Trophoblast cell (in vitro differentiated cells and primary cell): ENCODE measurements at regions not wholly inside any gene's neighbourhood (a gene's known extent, or its start where the extent isn't known, plus 50 kb on each side); places are given as distances from the start of the nearest gene placed in this dataset.

Experiments used
- DNase-seq, 2 donors: peaks; one replicate each; pipeline ENCODE4 v3.0.0-alpha.2; 2016
- H2AFZ ChIP-seq: 2 replicates; pipeline ENCODE4 v1.6.1; 2013; ENCODE audit warnings: low read length, moderate library complexity, mild to moderate bottlenecking; ENCODE audit not compliant: insufficient read depth, poor library complexity
- H2AK5ac ChIP-seq: 2 replicates; pipeline ENCODE4 v1.6.1; 2013; ENCODE audit warnings: mild to moderate bottlenecking, low read length
- H2BK120ac ChIP-seq: 2 replicates; pipeline ENCODE4 v1.6.1; 2013; ENCODE audit warnings: low read length, mild to moderate bottlenecking, moderate library complexity; ENCODE audit not compliant: insufficient read depth, poor library complexity
- H2BK12ac ChIP-seq: 2 replicates; pipeline ENCODE4 v1.6.1; 2013; ENCODE audit warnings: mild to moderate bottlenecking, low read length, moderate library complexity
- H2BK5ac ChIP-seq: 2 replicates; pipeline ENCODE4 v1.6.1; 2013; ENCODE audit warnings: low read length, low read depth, moderate library complexity, mild to moderate bottlenecking; ENCODE audit not compliant: poor library complexity
- H3K14ac ChIP-seq: 2 replicates; pipeline ENCODE4 v1.6.1; 2013; ENCODE audit warnings: mild to moderate bottlenecking, low read length
- H3K18ac ChIP-seq: 2 replicates; pipeline ENCODE4 v1.6.1; 2013; ENCODE audit warnings: mild to moderate bottlenecking, low read length
- H3K23ac ChIP-seq: 2 replicates; pipeline ENCODE4 v1.6.1; 2013; ENCODE audit warnings: low read length
- H3K27ac ChIP-seq: 2 replicates; pipeline ENCODE4 v1.5.1; 2013; ENCODE audit warnings: low read depth, mild to moderate bottlenecking, inconsistent platforms, low read length, moderate library complexity
- H3K27me3 ChIP-seq: 2 replicates; pipeline ENCODE4 v1.6.1; 2013; ENCODE audit warnings: inconsistent platforms, mild to moderate bottlenecking, low read length, moderate library complexity; ENCODE audit not compliant: insufficient read depth
- H3K36me3 ChIP-seq, 2 experiments: 1 replicate in 1 of 2; 2 replicates in 1 of 2; pipeline ENCODE4 v1.6.1; 2013; ENCODE audit warnings: low read length in 2 of 2, mild to moderate bottlenecking in 2 of 2, moderate library complexity in 1 of 2; ENCODE audit not compliant: insufficient read depth in 2 of 2, control insufficient read depth in 1 of 2
- H3K4ac ChIP-seq: 2 replicates; pipeline ENCODE4 v1.6.1; 2013; ENCODE audit warnings: low read depth, mild to moderate bottlenecking, low read length, moderate library complexity
- H3K4me1 ChIP-seq, 2 experiments: 1 replicate in 1 of 2; 2 replicates in 1 of 2; pipeline ENCODE4 v1.6.1; 2013; ENCODE audit warnings: low read length in 2 of 2, mild to moderate bottlenecking in 2 of 2, moderate library complexity in 1 of 2; ENCODE audit not compliant: insufficient read depth in 2 of 2, control insufficient read depth in 1 of 2
- H3K4me2 ChIP-seq: 2 replicates; pipeline ENCODE4 v1.6.1; 2013; ENCODE audit warnings: inconsistent platforms, mild to moderate bottlenecking, low read length, moderate library complexity
- H3K4me3 ChIP-seq: 2 replicates; pipeline ENCODE4 v1.5.1; 2013; ENCODE audit warnings: mild to moderate bottlenecking, low read depth, low read length, inconsistent platforms
- H3K79me1 ChIP-seq: one replicate; pipeline ENCODE4 v1.6.1; 2013; ENCODE audit warnings: low read length
- H3K79me2 ChIP-seq: 2 replicates; pipeline ENCODE4 v1.6.1; 2013; ENCODE audit warnings: low read length, mild to moderate bottlenecking; ENCODE audit not compliant: control insufficient read depth, insufficient read depth, poor library complexity
- H3K9ac ChIP-seq: 2 replicates; pipeline ENCODE4 v1.6.1; 2013; ENCODE audit warnings: mild to moderate bottlenecking, low read length
- H3K9me3 ChIP-seq: 2 replicates; pipeline ENCODE4 v1.6.1; 2013; ENCODE audit warnings: low read depth, mild to moderate bottlenecking, control low read depth, inconsistent platforms, low read length; ENCODE audit not compliant: insufficient read depth
- H4K12ac ChIP-seq: 2 replicates; pipeline ENCODE4 v1.6.1; 2013; ENCODE audit warnings: low read depth, mild to moderate bottlenecking, low read length, moderate library complexity
- H4K8ac ChIP-seq: 2 replicates; pipeline ENCODE4 v1.6.1; 2013; ENCODE audit warnings: low read depth, mild to moderate bottlenecking, low read length, moderate library complexity
- H4K91ac ChIP-seq: one replicate; pipeline ENCODE4 v1.6.1; 2013; ENCODE audit warnings: low read depth, mild to moderate bottlenecking, low read length, moderate library complexity
- WGBS: extraction: QIAGEN DNeasy Blood & Tissue Kit; methylation state at CpG from one replicate; pipeline ENCODE4 v1.1.7; 2013; ENCODE audit warnings: missing lambda C conversion rate; ENCODE audit not compliant: insufficient read length, insufficient coverage; ENCODE audit errors: extremely low coverage; 5-methylcytosine and 5-hydroxymethylcytosine counted together

DNA sequence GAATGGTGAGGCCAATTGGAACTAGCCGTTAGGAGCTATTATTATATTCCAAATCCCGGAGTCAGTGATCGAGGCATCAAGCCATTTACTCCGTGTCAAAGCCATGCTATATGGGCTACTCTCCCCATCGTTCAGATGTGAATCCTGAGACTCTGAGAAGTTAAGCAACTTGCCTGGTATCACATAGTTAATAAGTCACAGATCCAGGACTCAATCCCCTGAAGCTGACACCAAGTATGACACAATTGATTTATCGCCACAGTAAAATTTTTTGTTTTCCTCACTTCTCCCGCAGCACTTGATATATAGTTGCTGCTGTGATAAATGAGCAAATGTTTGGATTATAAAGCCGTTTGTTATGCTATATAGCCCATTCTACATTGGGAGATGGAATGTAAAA, 50.8 kb upstream of the TSHZ2 start:
- H2BK12ac ChIP-seq = no peak overlapping the region
- H3K9me3 ChIP-seq = no peaks in the 10 kb centered on the region
- no peak overlapping the region for H2AK5ac ChIP-seq
- no CpG with 5 or more reads among the region's 8 CpGs for WGBS
- no peaks in the 10 kb centered on the region for H3K36me3 ChIP-seq
- no peak overlapping the region for H3K4me3 ChIP-seq
- H3K79me1 ChIP-seq = no peaks in the 10 kb centered on the region
- no peak overlapping the region for H4K12ac ChIP-seq
- no peaks in the 10 kb centered on the region for H3K27me3 ChIP-seq
- no peak overlapping the region for H4K8ac ChIP-seq
- H3K18ac ChIP-seq = no peak overlapping the region
- no peak overlapping the region for H3K4me2 ChIP-seq
- H3K79me2 ChIP-seq = no peaks in the 10 kb centered on the region
- H3K4ac ChIP-seq = no peak overlapping the region
- no peak for DNase-seq
- H3K23ac ChIP-seq = no peak overlapping the region
- no peak overlapping the region for H2BK5ac ChIP-seq
- no peaks in the 10 kb centered on the region for H3K4me1 ChIP-seq
- H4K91ac ChIP-seq = no peak overlapping the region
- no peak overlapping the region for H3K9ac ChIP-seq
- H3K27ac ChIP-seq = no peak overlapping the region
- no peak overlapping the region for H2BK120ac ChIP-seq
- no peak overlapping the region for H2AFZ ChIP-seq
- H3K14ac ChIP-seq = no peak overlapping the region

DNA sequence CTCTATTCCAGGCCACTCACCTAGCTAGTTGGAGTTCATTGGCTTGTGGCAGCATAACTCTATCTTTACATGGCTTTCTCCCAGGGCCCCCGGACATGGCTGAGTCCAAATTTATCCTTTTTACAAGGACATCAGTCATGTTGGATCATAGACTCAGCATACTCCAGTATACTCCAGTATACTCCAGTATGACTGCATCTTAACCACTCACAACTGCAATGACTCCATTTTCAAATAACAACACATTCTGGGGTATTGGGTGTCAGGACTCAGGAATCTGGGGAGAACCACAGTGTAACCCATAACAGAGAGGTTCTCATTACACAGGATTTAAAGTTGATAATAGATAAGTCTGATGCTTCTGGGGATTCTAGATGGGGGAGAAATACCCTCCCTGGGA, 53.8 kb upstream of the TSHZ2 start:
- H3K79me2 ChIP-seq = no peaks in the 10 kb centered on the region
- no peaks in the 10 kb centered on the region for H3K27me3 ChIP-seq
- H3K18ac ChIP-seq = no peak overlapping the region
- H2AFZ ChIP-seq = no peak overlapping the region
- no peak overlapping the region for H2BK12ac ChIP-seq
- H3K4me3 ChIP-seq = no peak overlapping the region
- H3K4me1 ChIP-seq = no peaks in the 10 kb centered on the region
- no peak overlapping the region for H3K14ac ChIP-seq
- H3K79me1 ChIP-seq = no peaks in the 10 kb centered on the region
- H3K23ac ChIP-seq = no peak overlapping the region
- no peak overlapping the region for H2AK5ac ChIP-seq
- no peak overlapping the region for H3K4ac ChIP-seq
- H3K9me3 ChIP-seq = no peaks in the 10 kb centered on the region
- H2BK120ac ChIP-seq = no peak overlapping the region
- no CpG with 5 or more reads among the region's 1 CpG for WGBS
- no peak overlapping the region for H3K4me2 ChIP-seq
- no peak overlapping the region for H3K27ac ChIP-seq
- H3K9ac ChIP-seq = no peak overlapping the region
- DNase-seq = no peak
- no peaks in the 10 kb centered on the region for H3K36me3 ChIP-seq
- no peak overlapping the region for H4K8ac ChIP-seq
- no peak overlapping the region for H4K12ac ChIP-seq
- H2BK5ac ChIP-seq = no peak overlapping the region
- no peak overlapping the region for H4K91ac ChIP-seq

GRCh38 chr20:52915564-52915963, 56.6 kb upstream of the TSHZ2 start:
- no peak overlapping the region for H2AK5ac ChIP-seq
- H3K4me1 ChIP-seq = no peaks in the 10 kb centered on the region
- no CpG with 5 or more reads among the region's 1 CpG for WGBS
- H3K14ac ChIP-seq = no peak overlapping the region
- H3K4me2 ChIP-seq = no peak overlapping the region
- no peaks in the 10 kb centered on the region for H3K79me1 ChIP-seq
- no peak overlapping the region for H2BK5ac ChIP-seq
- H2AFZ ChIP-seq = no peak overlapping the region
- H3K9ac ChIP-seq = no peak overlapping the region
- no peak overlapping the region for H4K91ac ChIP-seq
- H2BK120ac ChIP-seq = no peak overlapping the region
- no peaks in the 10 kb centered on the region for H3K36me3 ChIP-seq
- H3K4ac ChIP-seq = no peak overlapping the region
- H3K23ac ChIP-seq = no peak overlapping the region
- no peak overlapping the region for H4K8ac ChIP-seq
- H3K9me3 ChIP-seq = no peaks in the 10 kb centered on the region
- no peak overlapping the region for H3K18ac ChIP-seq
- H3K27ac ChIP-seq = no peak overlapping the region
- H3K79me2 ChIP-seq = no peaks in the 10 kb centered on the region
- H3K4me3 ChIP-seq = no peak overlapping the region
- H4K12ac ChIP-seq = no peak overlapping the region
- H3K27me3 ChIP-seq = no peaks in the 10 kb centered on the region
- H2BK12ac ChIP-seq = no peak overlapping the region
- DNase-seq = no peak

- no CpG with 5 or more reads among the region's 2 CpGs for WGBS
- Histone ChIP-seq H2BK12ac (no peak overlapping the region), H3K4me2 (no peak overlapping the region), H3K23ac (no peak overlapping the region), H2BK5ac (no peak overlapping the region), H3K9me3 (no peaks in the 10 kb centered on the region), H2AFZ (no peak overlapping the region), H3K18ac (no peak overlapping the region), H2BK120ac (no peak overlapping the region), H3K36me3 (no peaks in the 10 kb centered on the region), H3K27ac (no peak overlapping the region), H3K79me1 (no peaks in the 10 kb centered on the region), H4K8ac (no peak overlapping the region), H3K4ac (no peak overlapping the region), H3K14ac (no peak overlapping the region), H4K91ac (no peak overlapping the region), H3K79me2 (no peaks in the 10 kb centered on the region), H3K9ac (no peak overlapping the region), H4K12ac (no peak overlapping the region), H2AK5ac (no peak overlapping the region), H3K4me1 (no peaks in the 10 kb centered on the region), H3K4me3 (no peak overlapping the region), H3K27me3 (no peaks in the 10 kb centered on the region)
- no peak for DNase-seq
Observed at GRCh38 chr20:52914870-52915269, 57.3 kb upstream of the TSHZ2 start.
